Trophoblast cell (in vitro differentiated cells and primary cell): ENCODE measurements at regions not wholly inside any gene's neighbourhood (a gene's known extent, or its start where the extent isn't known, plus 50 kb on each side); places are given as distances from the start of the nearest gene placed in this dataset.

Experiments used
- DNase-seq, 2 donors: peaks; one replicate each; pipeline ENCODE4 v3.0.0-alpha.2; 2016
- H2AFZ ChIP-seq: 2 replicates; pipeline ENCODE4 v1.6.1; 2013; ENCODE audit warnings: low read length, moderate library complexity, mild to moderate bottlenecking; ENCODE audit not compliant: insufficient read depth, poor library complexity
- H2AK5ac ChIP-seq: 2 replicates; pipeline ENCODE4 v1.6.1; 2013; ENCODE audit warnings: mild to moderate bottlenecking, low read length
- H2BK120ac ChIP-seq: 2 replicates; pipeline ENCODE4 v1.6.1; 2013; ENCODE audit warnings: low read length, mild to moderate bottlenecking, moderate library complexity; ENCODE audit not compliant: insufficient read depth, poor library complexity
- H2BK12ac ChIP-seq: 2 replicates; pipeline ENCODE4 v1.6.1; 2013; ENCODE audit warnings: mild to moderate bottlenecking, low read length, moderate library complexity
- H2BK5ac ChIP-seq: 2 replicates; pipeline ENCODE4 v1.6.1; 2013; ENCODE audit warnings: low read length, low read depth, moderate library complexity, mild to moderate bottlenecking; ENCODE audit not compliant: poor library complexity
- H3K14ac ChIP-seq: 2 replicates; pipeline ENCODE4 v1.6.1; 2013; ENCODE audit warnings: mild to moderate bottlenecking, low read length
- H3K18ac ChIP-seq: 2 replicates; pipeline ENCODE4 v1.6.1; 2013; ENCODE audit warnings: mild to moderate bottlenecking, low read length
- H3K23ac ChIP-seq: 2 replicates; pipeline ENCODE4 v1.6.1; 2013; ENCODE audit warnings: low read length
- H3K27ac ChIP-seq: 2 replicates; pipeline ENCODE4 v1.5.1; 2013; ENCODE audit warnings: low read depth, mild to moderate bottlenecking, inconsistent platforms, low read length, moderate library complexity
- H3K27me3 ChIP-seq: 2 replicates; pipeline ENCODE4 v1.6.1; 2013; ENCODE audit warnings: inconsistent platforms, mild to moderate bottlenecking, low read length, moderate library complexity; ENCODE audit not compliant: insufficient read depth
- H3K36me3 ChIP-seq, 2 experiments: 1 replicate in 1 of 2; 2 replicates in 1 of 2; pipeline ENCODE4 v1.6.1; 2013; ENCODE audit warnings: low read length in 2 of 2, mild to moderate bottlenecking in 2 of 2, moderate library complexity in 1 of 2; ENCODE audit not compliant: insufficient read depth in 2 of 2, control insufficient read depth in 1 of 2
- H3K4ac ChIP-seq: 2 replicates; pipeline ENCODE4 v1.6.1; 2013; ENCODE audit warnings: low read depth, mild to moderate bottlenecking, low read length, moderate library complexity
- H3K4me1 ChIP-seq, 2 experiments: 1 replicate in 1 of 2; 2 replicates in 1 of 2; pipeline ENCODE4 v1.6.1; 2013; ENCODE audit warnings: low read length in 2 of 2, mild to moderate bottlenecking in 2 of 2, moderate library complexity in 1 of 2; ENCODE audit not compliant: insufficient read depth in 2 of 2, control insufficient read depth in 1 of 2
- H3K4me2 ChIP-seq: 2 replicates; pipeline ENCODE4 v1.6.1; 2013; ENCODE audit warnings: inconsistent platforms, mild to moderate bottlenecking, low read length, moderate library complexity
- H3K4me3 ChIP-seq: 2 replicates; pipeline ENCODE4 v1.5.1; 2013; ENCODE audit warnings: mild to moderate bottlenecking, low read depth, low read length, inconsistent platforms
- H3K79me1 ChIP-seq: one replicate; pipeline ENCODE4 v1.6.1; 2013; ENCODE audit warnings: low read length
- H3K79me2 ChIP-seq: 2 replicates; pipeline ENCODE4 v1.6.1; 2013; ENCODE audit warnings: low read length, mild to moderate bottlenecking; ENCODE audit not compliant: control insufficient read depth, insufficient read depth, poor library complexity
- H3K9ac ChIP-seq: 2 replicates; pipeline ENCODE4 v1.6.1; 2013; ENCODE audit warnings: mild to moderate bottlenecking, low read length
- H3K9me3 ChIP-seq: 2 replicates; pipeline ENCODE4 v1.6.1; 2013; ENCODE audit warnings: low read depth, mild to moderate bottlenecking, control low read depth, inconsistent platforms, low read length; ENCODE audit not compliant: insufficient read depth
- H4K12ac ChIP-seq: 2 replicates; pipeline ENCODE4 v1.6.1; 2013; ENCODE audit warnings: low read depth, mild to moderate bottlenecking, low read length, moderate library complexity
- H4K8ac ChIP-seq: 2 replicates; pipeline ENCODE4 v1.6.1; 2013; ENCODE audit warnings: low read depth, mild to moderate bottlenecking, low read length, moderate library complexity
- H4K91ac ChIP-seq: one replicate; pipeline ENCODE4 v1.6.1; 2013; ENCODE audit warnings: low read depth, mild to moderate bottlenecking, low read length, moderate library complexity
- WGBS: extraction: QIAGEN DNeasy Blood & Tissue Kit; methylation state at CpG from one replicate; pipeline ENCODE4 v1.1.7; 2013; ENCODE audit warnings: missing lambda C conversion rate; ENCODE audit not compliant: insufficient read length, insufficient coverage; ENCODE audit errors: extremely low coverage; 5-methylcytosine and 5-hydroxymethylcytosine counted together

GRCh38 chr16:13421726-13422125, 498.2 kb upstream of the ERCC4 start:
- Histone ChIP-seq H4K12ac (no peak overlapping the region), H3K4me3 (no peak overlapping the region), H4K8ac (no peak overlapping the region), H3K79me1 (no peaks in the 10 kb centered on the region), H3K79me2 (no peaks in the 10 kb centered on the region), H4K91ac (no peak overlapping the region), H3K9me3 (no peaks in the 10 kb centered on the region), H2BK12ac (no peak overlapping the region), H3K18ac (no peak overlapping the region), H3K4me2 (no peak overlapping the region), H3K4ac (no peak overlapping the region), H3K14ac (no peak overlapping the region), H3K23ac (no peak overlapping the region), H3K9ac (no peak overlapping the region), H2AK5ac (no peak overlapping the region), H3K4me1 (no peaks in the 10 kb centered on the region), H3K27me3 (no peaks in the 10 kb centered on the region), H2AFZ (no peak overlapping the region), H3K27ac (no peak overlapping the region), H3K36me3 (no peaks in the 10 kb centered on the region), H2BK5ac (no peak overlapping the region), H2BK120ac (no peak overlapping the region)
- DNase-seq: no peak
- no CpG with 5 or more reads among the region's 3 CpGs for WGBS

GRCh38 chr16:13425836-13426235, 494.1 kb upstream of the ERCC4 start:
- H4K8ac ChIP-seq: no peak overlapping the region
- no peaks in the 10 kb centered on the region for H3K9me3 ChIP-seq
- no peaks in the 10 kb centered on the region for H3K4me1 ChIP-seq
- no peak overlapping the region for H2BK12ac ChIP-seq
- H4K12ac ChIP-seq: no peak overlapping the region
- H3K14ac ChIP-seq: no peak overlapping the region
- no peak overlapping the region for H3K4me2 ChIP-seq
- no peaks in the 10 kb centered on the region for H3K79me1 ChIP-seq
- no peak overlapping the region for H3K4me3 ChIP-seq
- no CpG with 5 or more reads among the region's 5 CpGs for WGBS
- H3K27me3 ChIP-seq: no peaks in the 10 kb centered on the region
- no peak overlapping the region for H3K27ac ChIP-seq
- DNase-seq: no peak
- no peak overlapping the region for H3K9ac ChIP-seq
- H3K4ac ChIP-seq: no peak overlapping the region
- no peaks in the 10 kb centered on the region for H3K36me3 ChIP-seq
- no peak overlapping the region for H4K91ac ChIP-seq
- no peaks in the 10 kb centered on the region for H3K79me2 ChIP-seq
- H2BK5ac ChIP-seq: no peak overlapping the region
- H2BK120ac ChIP-seq: no peak overlapping the region
- no peak overlapping the region for H2AFZ ChIP-seq
- no peak overlapping the region for H3K18ac ChIP-seq
- no peak overlapping the region for H2AK5ac ChIP-seq
- H3K23ac ChIP-seq: no peak overlapping the region

GRCh38 chr16:13426269-13426668, 493.7 kb upstream of the ERCC4 start:
- Histone ChIP-seq H2AK5ac (no peak overlapping the region), H3K79me1 (no peaks in the 10 kb centered on the region), H3K9me3 (no peaks in the 10 kb centered on the region), H3K36me3 (no peaks in the 10 kb centered on the region), H3K4me1 (no peaks in the 10 kb centered on the region), H4K8ac (no peak overlapping the region), H3K27ac (no peak overlapping the region), H2BK12ac (no peak overlapping the region), H2BK5ac (no peak overlapping the region), H3K27me3 (no peaks in the 10 kb centered on the region), H3K4me2 (no peak overlapping the region), H3K14ac (no peak overlapping the region), H4K12ac (no peak overlapping the region), H2AFZ (no peak overlapping the region), H4K91ac (no peak overlapping the region), H2BK120ac (no peak overlapping the region), H3K4me3 (no peak overlapping the region), H3K79me2 (no peaks in the 10 kb centered on the region), H3K23ac (no peak overlapping the region), H3K4ac (no peak overlapping the region), H3K18ac (no peak overlapping the region), H3K9ac (no peak overlapping the region)
- no CpG with 5 or more reads among the region's 6 CpGs for WGBS
- DNase-seq: no peak

- no peak overlapping the region for H4K8ac ChIP-seq
- H2BK120ac ChIP-seq: no peak overlapping the region
- H2AFZ ChIP-seq: no peak overlapping the region
- H3K9ac ChIP-seq: no peak overlapping the region
- H3K14ac ChIP-seq: no peak overlapping the region
- no peak overlapping the region for H3K23ac ChIP-seq
- no peak overlapping the region for H3K18ac ChIP-seq
- H3K27me3 ChIP-seq: no peaks in the 10 kb centered on the region
- no peak overlapping the region for H3K27ac ChIP-seq
- H2AK5ac ChIP-seq: no peak overlapping the region
- no peak overlapping the region for H3K4me2 ChIP-seq
- DNase-seq: no peak
- no peaks in the 10 kb centered on the region for H3K9me3 ChIP-seq
- H3K4ac ChIP-seq: no peak overlapping the region
- no peak overlapping the region for H3K4me3 ChIP-seq
- no peak overlapping the region for H2BK5ac ChIP-seq
- no peak overlapping the region for H4K12ac ChIP-seq
- no CpG with 5 or more reads among the region's 4 CpGs for WGBS
- H3K36me3 ChIP-seq: no peaks in the 10 kb centered on the region
- H3K4me1 ChIP-seq: no peaks in the 10 kb centered on the region
- no peak overlapping the region for H2BK12ac ChIP-seq
- no peaks in the 10 kb centered on the region for H3K79me2 ChIP-seq
- no peaks in the 10 kb centered on the region for H3K79me1 ChIP-seq
- no peak overlapping the region for H4K91ac ChIP-seq
Measured at GRCh38 chr16:13426736-13427135, 493.2 kb upstream of the ERCC4 start.
